ENCODE measurements at regions not wholly inside any gene's neighbourhood (a gene's known extent, or its start where the extent isn't known, plus 50 kb on each side); places are given as distances from the start of the nearest gene placed in this dataset.

DNA sequence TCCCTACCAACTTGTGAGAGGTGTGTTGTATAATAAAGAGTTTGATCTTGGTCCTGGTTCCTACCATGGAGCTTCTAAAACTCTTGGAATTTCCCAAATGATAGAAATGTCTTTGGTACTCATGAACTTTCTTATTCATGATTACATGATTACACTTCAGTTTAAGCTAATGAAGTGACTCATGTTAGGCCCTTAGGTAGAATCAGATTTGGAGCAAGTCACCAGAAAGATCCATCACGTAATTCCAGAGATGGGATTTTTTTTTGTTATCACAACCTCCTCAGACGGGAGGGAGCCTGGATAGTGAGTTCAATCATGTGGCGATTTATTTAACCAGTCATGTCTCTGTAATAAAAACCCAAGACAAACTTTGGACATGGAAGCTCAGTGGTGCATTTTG, 1287.6 kb upstream of the ZEB2 start:
- no peaks in the 10 kb centered on the region for H3K36me3 ChIP-seq (ENCODE audit: control insufficient read depth in 5 of 5, insufficient read depth in 5 of 5, low read length in 5 of 5)
- peaks cover 0 to 12% (median 8%) of the 10 kb centered on the region in 5 donors for H3K4me1 ChIP-seq (ENCODE audit: control insufficient read depth in 5 of 5, insufficient read depth in 5 of 5, low read length in 5 of 5)
- no peaks in the 10 kb centered on the region for H3K27me3 ChIP-seq (ENCODE audit: control insufficient read depth in 5 of 5, insufficient read depth in 4 of 5, low read length in 5 of 5)
- no peak overlapping the region for H3K9ac ChIP-seq (ENCODE audit: low read length in 5 of 5)
- no peak overlapping the region for H3K4me3 ChIP-seq (ENCODE audit: low read depth in 1 of 5, low read length in 5 of 5)
- no peaks in the 10 kb centered on the region for H3K9me3 ChIP-seq (ENCODE audit: control insufficient read depth in 5 of 5, low read length in 5 of 5)
- no peak overlapping the region for H3K27ac ChIP-seq (ENCODE audit: low read depth, low read length)

DNA sequence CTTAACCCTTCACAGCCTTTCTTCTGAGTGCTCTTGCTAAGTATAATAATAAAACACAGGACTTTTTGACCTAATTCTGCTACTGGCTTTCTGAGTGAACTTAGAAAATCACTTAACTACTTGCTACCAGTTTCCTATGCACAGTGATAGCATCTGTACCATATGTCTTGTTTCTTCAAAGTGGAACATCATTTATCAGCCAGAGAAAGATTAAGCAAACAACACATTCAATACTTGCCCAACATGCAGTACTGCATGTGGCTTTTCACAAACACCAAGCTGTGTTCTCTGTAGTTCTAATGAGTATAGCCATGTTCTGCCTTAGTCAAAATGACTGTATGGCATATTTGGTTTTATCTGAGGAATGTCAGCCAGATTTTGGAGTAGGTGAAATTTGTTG, 1286.6 kb upstream of the ZEB2 start:
- Histone ChIP-seq H3K4me1 (ENCODE audit: control insufficient read depth in 5 of 5, insufficient read depth in 5 of 5, low read length in 5 of 5) (peaks cover 0 to 14% (median 3%) of the 10 kb centered on the region in 5 donors), H3K27me3 (ENCODE audit: control insufficient read depth in 5 of 5, insufficient read depth in 4 of 5, low read length in 5 of 5) (no peaks in the 10 kb centered on the region), H3K27ac (ENCODE audit: low read depth, low read length) (no peak overlapping the region), H3K9me3 (ENCODE audit: control insufficient read depth in 5 of 5, low read length in 5 of 5) (no peaks in the 10 kb centered on the region), H3K36me3 (ENCODE audit: control insufficient read depth in 5 of 5, insufficient read depth in 5 of 5, low read length in 5 of 5) (no peaks in the 10 kb centered on the region), H3K9ac (ENCODE audit: low read length in 5 of 5) (no peak overlapping the region), H3K4me3 (ENCODE audit: low read depth in 1 of 5, low read length in 5 of 5) (no peak overlapping the region)

DNA sequence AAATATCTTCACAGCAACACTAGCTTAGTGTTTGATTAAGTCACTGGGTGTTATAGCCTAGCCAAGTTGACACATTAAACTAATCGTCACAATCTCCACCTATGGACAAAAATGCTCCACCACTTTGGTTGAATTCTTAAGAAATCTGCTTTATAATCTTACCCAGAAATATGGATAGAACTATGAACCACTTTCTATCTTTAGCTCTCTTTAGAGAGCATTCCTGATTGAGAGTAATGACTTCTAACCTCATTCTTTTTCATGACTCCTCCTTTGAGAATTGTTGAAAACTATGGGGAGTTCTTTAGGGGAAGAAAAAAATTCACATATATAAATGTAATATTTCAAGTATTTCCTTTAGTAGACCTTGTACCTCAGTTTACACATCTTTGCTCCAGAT, 1282.2 kb upstream of the ZEB2 start:
- H3K27ac ChIP-seq (ENCODE audit: low read depth, low read length) = no peak overlapping the region

DNA sequence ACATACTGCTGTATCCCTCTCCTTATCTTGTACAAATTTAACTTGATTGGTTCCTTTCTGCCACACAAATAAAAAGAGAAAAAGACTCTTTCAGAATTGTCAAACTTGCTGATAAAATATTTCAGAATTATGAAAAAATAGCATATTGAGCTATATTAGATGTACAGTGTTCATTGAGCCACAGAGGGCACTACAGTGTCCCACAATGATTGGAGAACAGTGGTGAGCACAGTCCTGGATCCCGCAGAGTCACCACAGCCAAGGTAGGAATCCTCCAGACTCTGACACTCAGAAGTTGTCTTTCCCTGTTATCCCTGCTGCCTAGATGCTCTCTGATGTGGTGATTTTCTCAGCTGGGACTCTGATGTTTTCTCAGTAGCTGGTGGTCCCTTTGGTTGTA, 1281.3 kb upstream of the ZEB2 start:
- peaks cover 0 to 2% (median 0%) of the 10 kb centered on the region in 5 donors for H3K9me3 ChIP-seq (ENCODE audit: control insufficient read depth in 5 of 5, low read length in 5 of 5)
- H3K27ac ChIP-seq (ENCODE audit: low read depth, low read length) = no peak overlapping the region
- H3K27me3 ChIP-seq (ENCODE audit: control insufficient read depth in 5 of 5, insufficient read depth in 4 of 5, low read length in 5 of 5) = no peaks in the 10 kb centered on the region
- H3K4me3 ChIP-seq (ENCODE audit: low read depth in 1 of 5, low read length in 5 of 5) = no peak overlapping the region
- no peaks in the 10 kb centered on the region for H3K36me3 ChIP-seq (ENCODE audit: control insufficient read depth in 5 of 5, insufficient read depth in 5 of 5, low read length in 5 of 5)
- H3K4me1 ChIP-seq (ENCODE audit: control insufficient read depth in 5 of 5, insufficient read depth in 5 of 5, low read length in 5 of 5) = peaks cover 0 to 12% (median 0%) of the 10 kb centered on the region in 5 donors
- no peak overlapping the region for H3K9ac ChIP-seq (ENCODE audit: low read length in 5 of 5)

More for the DNA sequence above, 1282.2 kb upstream of the ZEB2 start:
- Histone ChIP-seq H3K4me1 (ENCODE audit: control insufficient read depth in 5 of 5, insufficient read depth in 5 of 5, low read length in 5 of 5) (peaks cover 0 to 12% (median 0%) of the 10 kb centered on the region in 5 donors), H3K36me3 (ENCODE audit: control insufficient read depth in 5 of 5, insufficient read depth in 5 of 5, low read length in 5 of 5) (no peaks in the 10 kb centered on the region), H3K27me3 (ENCODE audit: control insufficient read depth in 5 of 5, insufficient read depth in 4 of 5, low read length in 5 of 5) (no peaks in the 10 kb centered on the region), H3K4me3 (ENCODE audit: low read depth in 1 of 5, low read length in 5 of 5) (no peak overlapping the region), H3K9me3 (ENCODE audit: control insufficient read depth in 5 of 5, low read length in 5 of 5) (peaks cover 0 to 2% (median 0%) of the 10 kb centered on the region in 5 donors), H3K9ac (ENCODE audit: low read length in 5 of 5) (no peak overlapping the region)

DNA sequence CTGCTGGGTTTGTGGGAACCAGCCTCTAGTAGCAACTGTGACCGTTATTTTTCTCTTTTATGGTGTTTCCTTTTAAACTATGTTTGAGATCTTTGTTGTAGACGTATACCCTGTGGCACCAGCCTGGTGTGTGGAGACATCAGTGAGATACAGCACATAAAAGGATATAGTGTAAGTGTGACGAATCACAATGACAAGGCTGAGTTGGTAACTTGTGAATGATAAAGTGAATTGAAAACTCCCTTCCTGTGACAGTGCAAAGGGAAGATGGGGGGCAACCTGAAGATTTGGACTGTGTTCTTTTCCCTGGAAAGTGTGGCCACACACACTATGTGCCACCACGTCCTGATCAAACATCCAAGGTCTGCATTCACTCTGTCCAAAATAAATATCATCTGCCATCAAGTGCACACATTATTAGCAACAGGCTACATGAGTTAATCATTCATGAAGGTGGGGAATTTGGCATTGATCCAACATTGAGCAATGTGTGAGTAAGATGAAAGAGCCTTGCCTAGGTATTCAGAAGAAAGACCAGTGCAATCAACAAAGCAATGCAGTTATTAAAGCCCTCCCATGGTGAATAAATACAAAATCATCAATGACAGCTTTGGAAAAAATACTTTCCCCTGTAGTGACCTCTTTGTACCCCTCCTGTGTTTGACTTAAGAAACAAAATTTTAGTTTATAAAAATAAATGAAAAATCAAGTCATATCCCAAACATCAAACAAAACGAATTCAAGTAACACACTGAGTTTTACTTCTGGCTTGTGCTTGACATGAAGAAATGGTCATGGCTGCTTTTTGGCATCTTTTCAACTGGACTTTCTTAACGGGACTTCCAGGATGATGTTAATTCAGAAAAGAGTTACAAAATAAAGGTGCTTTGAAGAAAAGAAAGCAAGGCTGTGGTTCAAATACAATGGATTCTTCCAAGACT, 1280.5 kb upstream of the ZEB2 start:
- peaks cover 0 to 12% (median 0%) of the 10 kb centered on the region in 5 donors for H3K4me1 ChIP-seq (ENCODE audit: control insufficient read depth in 5 of 5, insufficient read depth in 5 of 5, low read length in 5 of 5)
- H3K9ac ChIP-seq (ENCODE audit: low read length in 5 of 5) = no peak overlapping the region
- no peaks in the 10 kb centered on the region for H3K27me3 ChIP-seq (ENCODE audit: control insufficient read depth in 5 of 5, insufficient read depth in 4 of 5, low read length in 5 of 5)
- H3K36me3 ChIP-seq (ENCODE audit: control insufficient read depth in 5 of 5, insufficient read depth in 5 of 5, low read length in 5 of 5) = no peaks in the 10 kb centered on the region
- no peak overlapping the region for H3K27ac ChIP-seq (ENCODE audit: low read depth, low read length)
- no peak overlapping the region for H3K4me3 ChIP-seq (ENCODE audit: low read depth in 1 of 5, low read length in 5 of 5)
- peaks cover 0 to 2% (median 0%) of the 10 kb centered on the region in 5 donors for H3K9me3 ChIP-seq (ENCODE audit: control insufficient read depth in 5 of 5, low read length in 5 of 5)

DNA sequence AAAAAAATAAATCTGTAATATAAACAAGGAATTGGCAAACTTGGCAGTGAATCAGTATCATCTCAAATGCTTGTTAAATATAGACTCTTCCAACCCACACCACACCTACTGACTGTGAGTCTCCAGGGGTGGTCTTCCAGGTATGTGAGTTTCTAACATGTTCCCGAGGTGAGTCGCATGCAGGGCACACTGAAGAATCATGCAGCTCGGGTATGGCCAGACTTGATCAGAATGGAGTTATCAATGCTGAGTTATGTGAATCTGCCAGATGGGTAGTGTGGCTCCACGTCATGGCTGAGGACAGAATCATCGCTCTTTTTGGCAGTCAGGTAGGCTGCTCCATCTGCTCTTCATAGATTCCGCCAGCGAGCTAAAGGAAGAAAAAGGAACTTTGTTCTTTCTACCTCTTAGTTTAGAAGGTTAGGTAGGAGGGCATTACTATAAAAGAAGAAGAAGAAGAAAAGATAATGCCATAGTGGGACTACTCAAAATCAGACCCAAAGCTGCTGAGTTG, 1279.7 kb upstream of the ZEB2 start:
- H3K27me3 ChIP-seq (ENCODE audit: control insufficient read depth in 5 of 5, insufficient read depth in 4 of 5, low read length in 5 of 5) = no peaks in the 10 kb centered on the region
- no peak overlapping the region for H3K4me3 ChIP-seq (ENCODE audit: low read depth in 1 of 5, low read length in 5 of 5)
- peaks cover 0 to 12% (median 0%) of the 10 kb centered on the region in 5 donors for H3K4me1 ChIP-seq (ENCODE audit: control insufficient read depth in 5 of 5, insufficient read depth in 5 of 5, low read length in 5 of 5)
- peaks cover 0 to 2% (median 0%) of the 10 kb centered on the region in 5 donors for H3K9me3 ChIP-seq (ENCODE audit: control insufficient read depth in 5 of 5, low read length in 5 of 5)
- no peaks in the 10 kb centered on the region for H3K36me3 ChIP-seq (ENCODE audit: control insufficient read depth in 5 of 5, insufficient read depth in 5 of 5, low read length in 5 of 5)
- no peak overlapping the region for H3K27ac ChIP-seq (ENCODE audit: low read depth, low read length)
- H3K9ac ChIP-seq (ENCODE audit: low read length in 5 of 5) = no peak overlapping the region

DNA sequence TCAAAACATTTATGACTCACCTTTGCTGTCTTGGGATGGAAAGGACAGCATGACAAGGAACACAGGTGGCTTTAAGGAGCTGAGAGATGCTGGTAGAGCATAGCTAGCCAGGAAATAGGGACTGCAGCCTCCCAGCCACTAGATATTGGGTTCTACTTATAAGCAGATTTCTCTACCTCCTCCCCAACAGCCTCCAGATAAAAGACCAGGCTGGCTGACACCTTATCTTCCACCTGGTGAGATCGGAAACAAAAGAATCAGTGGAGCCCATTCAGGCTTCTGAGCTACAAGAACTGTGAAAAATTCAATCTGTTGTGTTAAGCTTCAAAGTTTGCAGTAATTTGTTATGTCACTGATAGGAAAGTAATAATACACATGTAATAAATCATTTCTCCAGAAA, 1278.5 kb upstream of the ZEB2 start:
- H3K36me3 ChIP-seq (ENCODE audit: control insufficient read depth in 5 of 5, insufficient read depth in 5 of 5, low read length in 5 of 5) = no peaks in the 10 kb centered on the region
- H3K27me3 ChIP-seq (ENCODE audit: control insufficient read depth in 5 of 5, insufficient read depth in 4 of 5, low read length in 5 of 5) = no peaks in the 10 kb centered on the region
- H3K4me3 ChIP-seq (ENCODE audit: low read depth in 1 of 5, low read length in 5 of 5) = no peak overlapping the region
- H3K9ac ChIP-seq (ENCODE audit: low read length in 5 of 5) = no peak overlapping the region
- no peak overlapping the region for H3K27ac ChIP-seq (ENCODE audit: low read depth, low read length)
- peaks cover 0 to 2% (median 0%) of the 10 kb centered on the region in 5 donors for H3K9me3 ChIP-seq (ENCODE audit: control insufficient read depth in 5 of 5, low read length in 5 of 5)
- H3K4me1 ChIP-seq (ENCODE audit: control insufficient read depth in 5 of 5, insufficient read depth in 5 of 5, low read length in 5 of 5) = peaks cover 0 to 12% (median 0%) of the 10 kb centered on the region in 5 donors

DNA sequence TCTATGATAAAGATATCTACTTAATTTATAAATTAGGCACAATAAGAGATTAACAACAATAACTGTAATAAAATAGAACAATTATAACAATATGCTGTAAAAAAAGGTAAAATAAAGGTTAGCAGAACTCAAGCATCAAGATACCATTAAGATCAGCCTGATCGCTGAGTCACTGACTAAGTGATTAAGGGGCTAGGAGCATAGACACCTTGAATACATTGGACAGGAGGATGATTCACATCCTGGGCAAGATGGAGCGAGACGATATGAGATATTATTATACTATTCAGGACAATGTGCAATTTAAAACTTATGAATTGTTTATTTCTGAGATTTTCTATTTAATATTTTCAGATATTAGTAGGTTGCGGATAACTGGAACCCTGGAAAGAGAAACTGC, 1277.8 kb upstream of the ZEB2 start:
- H3K4me1 ChIP-seq (ENCODE audit: control insufficient read depth in 5 of 5, insufficient read depth in 5 of 5, low read length in 5 of 5) = peaks cover 0 to 11% (median 0%) of the 10 kb centered on the region in 5 donors
- peaks cover 0 to 2% (median 0%) of the 10 kb centered on the region in 5 donors for H3K9me3 ChIP-seq (ENCODE audit: control insufficient read depth in 5 of 5, low read length in 5 of 5)
- H3K9ac ChIP-seq (ENCODE audit: low read length in 5 of 5) = no peak overlapping the region
- no peaks in the 10 kb centered on the region for H3K27me3 ChIP-seq (ENCODE audit: control insufficient read depth in 5 of 5, insufficient read depth in 4 of 5, low read length in 5 of 5)
- H3K27ac ChIP-seq (ENCODE audit: low read depth, low read length) = no peak overlapping the region
- no peaks in the 10 kb centered on the region for H3K36me3 ChIP-seq (ENCODE audit: control insufficient read depth in 5 of 5, insufficient read depth in 5 of 5, low read length in 5 of 5)
- no peak overlapping the region for H3K4me3 ChIP-seq (ENCODE audit: low read depth in 1 of 5, low read length in 5 of 5)

DNA sequence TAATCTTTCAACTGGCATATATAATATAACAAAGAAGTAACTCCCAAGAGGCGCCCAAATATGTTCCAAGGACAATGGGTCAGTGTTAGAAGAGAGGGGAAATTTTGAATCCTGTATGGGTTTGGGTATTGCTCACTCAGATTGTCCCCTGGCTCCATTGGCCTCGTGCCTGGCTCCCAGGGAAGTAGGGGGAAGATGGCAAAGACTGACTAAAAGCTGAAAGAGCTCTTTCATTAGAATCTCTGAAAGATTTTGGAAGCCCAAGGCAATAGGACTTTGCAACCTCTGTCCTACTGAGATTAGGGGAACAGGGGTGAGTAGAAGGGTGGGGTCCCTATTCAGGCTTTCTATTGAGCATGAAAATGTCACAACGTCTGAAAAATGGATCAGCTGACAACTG, 1272.8 kb upstream of the ZEB2 start:
- no peaks in the 10 kb centered on the region for H3K36me3 ChIP-seq (ENCODE audit: control insufficient read depth in 5 of 5, insufficient read depth in 5 of 5, low read length in 5 of 5)
- H3K4me3 ChIP-seq (ENCODE audit: low read depth in 1 of 5, low read length in 5 of 5) = no peak overlapping the region
- H3K27me3 ChIP-seq (ENCODE audit: control insufficient read depth in 5 of 5, insufficient read depth in 4 of 5, low read length in 5 of 5) = no peaks in the 10 kb centered on the region
- H3K4me1 ChIP-seq (ENCODE audit: control insufficient read depth in 5 of 5, insufficient read depth in 5 of 5, low read length in 5 of 5) = no peaks in the 10 kb centered on the region
- no peak overlapping the region for H3K27ac ChIP-seq (ENCODE audit: low read depth, low read length)
- no peak overlapping the region for H3K9ac ChIP-seq (ENCODE audit: low read length in 5 of 5)
- H3K9me3 ChIP-seq (ENCODE audit: control insufficient read depth in 5 of 5, low read length in 5 of 5) = no peaks in the 10 kb centered on the region

DNA sequence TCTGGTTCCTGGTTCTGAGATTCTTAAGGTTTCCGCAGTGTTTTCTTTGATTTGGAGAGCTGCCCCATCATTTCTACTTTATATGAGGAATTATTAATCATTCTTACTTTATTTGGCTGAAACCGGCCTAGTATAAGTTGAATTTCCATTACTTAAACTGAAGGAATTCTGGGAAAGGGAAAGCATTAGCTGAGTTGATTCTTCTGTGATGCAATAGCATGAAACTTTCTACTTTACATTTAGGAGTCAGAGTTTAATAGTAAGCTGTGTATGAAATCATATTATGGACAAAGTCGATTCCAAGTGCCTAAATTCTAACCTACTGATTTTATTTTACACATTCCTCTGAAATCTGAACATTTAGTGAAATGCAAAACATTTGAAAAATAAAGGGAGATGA, 1269.7 kb upstream of the ZEB2 start:
- H3K9me3 ChIP-seq (ENCODE audit: control insufficient read depth in 5 of 5, low read length in 5 of 5) = no peaks in the 10 kb centered on the region
- no peak overlapping the region for H3K27ac ChIP-seq (ENCODE audit: low read depth, low read length)
- H3K27me3 ChIP-seq (ENCODE audit: control insufficient read depth in 5 of 5, insufficient read depth in 4 of 5, low read length in 5 of 5) = no peaks in the 10 kb centered on the region
- no peak overlapping the region for H3K4me3 ChIP-seq (ENCODE audit: low read depth in 1 of 5, low read length in 5 of 5)
- no peak overlapping the region for H3K9ac ChIP-seq (ENCODE audit: low read length in 5 of 5)
- no peaks in the 10 kb centered on the region for H3K4me1 ChIP-seq (ENCODE audit: control insufficient read depth in 5 of 5, insufficient read depth in 5 of 5, low read length in 5 of 5)
- no peaks in the 10 kb centered on the region for H3K36me3 ChIP-seq (ENCODE audit: control insufficient read depth in 5 of 5, insufficient read depth in 5 of 5, low read length in 5 of 5)
